ENCODE measurements at regions not wholly inside any gene's neighbourhood (a gene's known extent, or its start where the extent isn't known, plus 50 kb on each side); places are given as distances from the start of the nearest gene placed in this dataset.

- TF ChIP-seq CTCF (IDR thresholded peaks at IDR 0.05) (no peak), EZH2 (IDR thresholded peaks at IDR 0.05; ENCODE audit: borderline replicate concordance, insufficient read depth, low read depth, low read length, poor library complexity, severe bottlenecking) (no peak)
Observed at GRCh38 chr3:177356952-177357351, 159.7 kb upstream of the TBL1XR1 start.
